RWPE2 (cell line): ENCODE measurements at regions not wholly inside any gene's neighbourhood (a gene's known extent, or its start where the extent isn't known, plus 50 kb on each side); places are given as distances from the start of the nearest gene placed in this dataset.
"Not testable (repeated sequence)": the region's sequence is repeated elsewhere in the genome, so short reads cannot be mapped to it uniquely, and the experiment has no call there.

Experiments used
- ATAC-seq: fragments of 200-7000 bp; cut with Tn5 transposase; 3 replicates; pipeline ENCODE4 v1.9.1; 2021; ENCODE audit warnings: low read depth
- DNase-seq: peaks from one replicate; pipeline ENCODE4 v3.0.0-alpha.2; 2020; ENCODE audit warnings: low spot score
- H3K27ac ChIP-seq: fragments of 450-650 bp; 2 replicates; pipeline ENCODE4 v1.5.1; 2017; ENCODE audit warnings: mild to moderate bottlenecking; ENCODE audit not compliant: poor library complexity, severe bottlenecking
- H3K27me3 ChIP-seq: fragments of 250-450 bp; sonication (Bioruptor Pico); 2 replicates; pipeline ENCODE4 v1.5.1; 2021; ENCODE audit warnings: mild to moderate bottlenecking, moderate library complexity; ENCODE audit not compliant: insufficient read depth, poor library complexity, severe bottlenecking
- H3K36me3 ChIP-seq: fragments of 250-450 bp; sonication (Bioruptor Pico); 2 replicates; pipeline ENCODE4 v1.5.1; 2020; ENCODE audit warnings: low read depth, mild to moderate bottlenecking, moderate library complexity
- H3K4me1 ChIP-seq: fragments of 250-450 bp; sonication (Bioruptor Pico); 2 replicates; pipeline ENCODE4 v1.5.1; 2021; ENCODE audit warnings: mild to moderate bottlenecking, moderate library complexity; ENCODE audit not compliant: insufficient read depth, poor library complexity, severe bottlenecking
- H3K4me3 ChIP-seq: fragments of 250-450 bp; sonication (Bioruptor Pico); 2 replicates; pipeline ENCODE4 v1.5.1; 2021; ENCODE audit warnings: mild to moderate bottlenecking, moderate library complexity; ENCODE audit not compliant: severe bottlenecking
- H3K9me3 ChIP-seq: fragments of 250-450 bp; sonication (Bioruptor Pico); 2 replicates; pipeline ENCODE4 v1.5.1; 2021; ENCODE audit warnings: mild to moderate bottlenecking, moderate library complexity; ENCODE audit not compliant: severe bottlenecking
- CTCF ChIP-seq: fragments of 450-650 bp; IDR thresholded peaks from one replicate; pipeline ENCODE4 v1.5.1; 2017; ENCODE audit warnings: mild to moderate bottlenecking, moderate library complexity; ENCODE audit not compliant: poor library complexity, severe bottlenecking

- Histone ChIP-seq H3K36me3 (no peaks in the 10 kb centered on the region), H3K4me3 (no peak overlapping the region), H3K27me3 (no peaks in the 10 kb centered on the region), H3K4me1 (peaks cover 30% of the 10 kb centered on the region), H3K9me3 (no peaks in the 10 kb centered on the region), H3K27ac (peak overlapping the region; percentile 84)
- DNase-seq (no peak), ATAC-seq (peak; percentile 72)
- TF ChIP-seq CTCF: no peak
These were observed 541.9 kb upstream of the BOD1L1 start for GRCh38 chr4:14169460-14169859.

GRCh38 chr4:14169940-14170339, 542.4 kb upstream of the BOD1L1 start:
- H3K4me1 ChIP-seq: peaks cover 30% of the 10 kb centered on the region
- not testable (repeated sequence) for H3K9me3 ChIP-seq, DNase-seq, H3K4me3 ChIP-seq, H3K27me3 ChIP-seq, ATAC-seq, H3K36me3 ChIP-seq
- H3K27ac ChIP-seq: peak overlapping the region; percentile 84

GRCh38 chr4:14176613-14177012, 549.1 kb upstream of the BOD1L1 start:
- Histone ChIP-seq H3K4me3 (no peak overlapping the region), H3K9me3 (no peaks in the 10 kb centered on the region), H3K27me3 (no peaks in the 10 kb centered on the region), H3K27ac (no peak overlapping the region), H3K36me3 (no peaks in the 10 kb centered on the region), H3K4me1 (peaks cover 29% of the 10 kb centered on the region)
- no peak for TF ChIP-seq CTCF
- no peak for DNase-seq
- no peak for ATAC-seq

- Histone ChIP-seq H3K36me3 (no peaks in the 10 kb centered on the region), H3K4me1 (peaks cover 29% of the 10 kb centered on the region), H3K9me3 (no peaks in the 10 kb centered on the region), H3K27me3 (no peaks in the 10 kb centered on the region), H3K27ac (peak overlapping the region; percentile 26), H3K4me3 (no peak overlapping the region)
- no peak for DNase-seq
- ATAC-seq: no peak
- TF ChIP-seq CTCF: no peak
These were observed 550.5 kb upstream of the BOD1L1 start for GRCh38 chr4:14177987-14178386.

- no peaks in the 10 kb centered on the region for H3K36me3 ChIP-seq
- H3K9me3 ChIP-seq: no peaks in the 10 kb centered on the region
- no peaks in the 10 kb centered on the region for H3K27me3 ChIP-seq
- no peak overlapping the region for H3K4me3 ChIP-seq
- peaks cover 29% of the 10 kb centered on the region for H3K4me1 ChIP-seq
- H3K27ac ChIP-seq: peak overlapping the region; percentile 26
- DNase-seq (no peak), ATAC-seq (peak; percentile 78)
- TF ChIP-seq CTCF: no peak
These were observed 550.9 kb upstream of the BOD1L1 start for GRCh38 chr4:14178421-14178820.
